Vagina (tissue), 2 donors: ENCODE measurements at regions not wholly inside any gene's neighbourhood (a gene's known extent, or its start where the extent isn't known, plus 50 kb on each side); places are given as distances from the start of the nearest gene placed in this dataset.
"Not testable (repeated sequence)": the region's sequence is repeated elsewhere in the genome, so short reads cannot be mapped to it uniquely, and the experiment has no call there.

Experiments
- POLR2A ChIP-seq, 2 donors: fragments of 450-650 bp; IDR thresholded peaks; one replicate each; pipeline ENCODE4 v1.6.1; 2017; ENCODE audit warnings: antibody characterized with exemption in 2 of 2, mild to moderate bottlenecking in 2 of 2, moderate library complexity in 2 of 2
- POLR2AphosphoS5 ChIP-seq, 2 donors: sonication (generic); formaldehyde crosslinking; IDR thresholded peaks; one replicate each; pipeline ENCODE4 v1.9.0; 2017; ENCODE audit warnings: antibody characterized with exemption in 2 of 2, mild to moderate bottlenecking in 2 of 2, low read depth in 1 of 2; ENCODE audit not compliant: insufficient read depth in 1 of 2
- TF ChIP-seq, protein P1 (sequence below), 3 experiments: fragments of 450-650 bp in 2 of 3; fragments of 200-600 bp in 1 of 3; sonication (generic) in 1 of 3; IDR thresholded peaks; one replicate each; pipeline ENCODE4 v1.5.1; 2017 to 2019; ENCODE audit warnings: antibody characterized with exemption in 3 of 3, mild to moderate bottlenecking in 2 of 3, moderate library complexity in 2 of 3

DNA sequence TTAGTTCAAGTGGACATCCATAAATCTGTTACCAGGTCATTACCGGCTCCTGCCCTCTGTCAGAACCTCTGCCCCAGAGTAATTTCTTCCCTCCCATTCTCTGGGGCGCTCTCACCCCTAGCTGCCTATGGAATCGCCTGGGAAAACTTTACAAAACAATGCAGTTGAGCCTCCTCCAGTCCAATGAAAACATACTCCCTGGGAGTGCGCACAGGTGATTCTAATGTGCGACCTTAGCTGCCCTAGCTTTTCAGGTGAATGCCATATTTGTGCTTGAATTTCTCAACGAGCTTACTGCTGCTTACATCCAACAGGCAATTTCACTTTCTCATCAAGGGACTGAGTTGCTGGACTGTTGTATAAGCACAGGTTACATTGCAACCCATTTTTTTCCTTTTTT lies 230.7 kb downstream of the NPIPA7 start:
- TF ChIP-seq, protein P1, sequence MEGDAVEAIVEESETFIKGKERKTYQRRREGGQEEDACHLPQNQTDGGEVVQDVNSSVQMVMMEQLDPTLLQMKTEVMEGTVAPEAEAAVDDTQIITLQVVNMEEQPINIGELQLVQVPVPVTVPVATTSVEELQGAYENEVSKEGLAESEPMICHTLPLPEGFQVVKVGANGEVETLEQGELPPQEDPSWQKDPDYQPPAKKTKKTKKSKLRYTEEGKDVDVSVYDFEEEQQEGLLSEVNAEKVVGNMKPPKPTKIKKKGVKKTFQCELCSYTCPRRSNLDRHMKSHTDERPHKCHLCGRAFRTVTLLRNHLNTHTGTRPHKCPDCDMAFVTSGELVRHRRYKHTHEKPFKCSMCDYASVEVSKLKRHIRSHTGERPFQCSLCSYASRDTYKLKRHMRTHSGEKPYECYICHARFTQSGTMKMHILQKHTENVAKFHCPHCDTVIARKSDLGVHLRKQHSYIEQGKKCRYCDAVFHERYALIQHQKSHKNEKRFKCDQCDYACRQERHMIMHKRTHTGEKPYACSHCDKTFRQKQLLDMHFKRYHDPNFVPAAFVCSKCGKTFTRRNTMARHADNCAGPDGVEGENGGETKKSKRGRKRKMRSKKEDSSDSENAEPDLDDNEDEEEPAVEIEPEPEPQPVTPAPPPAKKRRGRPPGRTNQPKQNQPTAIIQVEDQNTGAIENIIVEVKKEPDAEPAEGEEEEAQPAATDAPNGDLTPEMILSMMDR (IDR thresholded peaks at IDR 0.05) = not testable (repeated sequence)
- not testable (repeated sequence) for TF ChIP-seq POLR2A (IDR thresholded peaks at IDR 0.05); POLR2AphosphoS5 (IDR thresholded peaks at IDR 0.05; ENCODE audit: insufficient read depth in 1 of 2, low read depth in 1 of 2)
